ENCODE measurements at regions not wholly inside any gene's neighbourhood (a gene's known extent, or its start where the extent isn't known, plus 50 kb on each side); places are given as distances from the start of the nearest gene placed in this dataset.

DNA sequence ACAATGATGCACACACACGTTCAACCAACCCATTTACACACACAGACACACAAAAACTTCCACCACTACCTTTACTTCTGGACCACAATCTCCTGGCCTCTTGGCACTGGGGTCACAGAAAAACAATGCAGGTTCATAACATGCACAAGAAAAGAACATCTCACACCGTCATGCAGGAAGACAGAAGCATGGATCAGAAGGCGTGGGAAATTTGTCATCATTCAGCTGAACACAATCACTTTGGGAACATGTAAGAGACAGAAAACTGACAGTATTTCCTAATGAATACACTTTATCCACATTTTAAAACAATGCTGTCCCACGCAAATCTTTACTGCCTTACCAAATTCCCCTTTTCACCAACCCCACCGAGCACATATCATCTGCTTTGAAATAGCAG is 501.9 kb upstream of the KLHL29 start:
- TF ChIP-seq POLR2AphosphoS5 (IDR thresholded peaks at IDR 0.05; ENCODE audit: borderline replicate concordance, low read depth, low read length): no peak
- no peak for TF ChIP-seq EZH2 (IDR thresholded peaks at IDR 0.05)
- no peak for TF ChIP-seq FOXP2 (optimal IDR thresholded peaks at IDR 0.05; ENCODE audit: control extremely low read depth, extremely low read length, insufficient read depth)

Data from SK-N-MC (cell line).